C4-2B (cell line): ENCODE measurements at regions not wholly inside any gene's neighbourhood (a gene's known extent, or its start where the extent isn't known, plus 50 kb on each side); places are given as distances from the start of the nearest gene placed in this dataset.

Experiments
- ZFX ChIP-seq: fragments of 450-650 bp; IDR thresholded peaks from 2 replicates; pipeline ENCODE4 v1.6.1; 2017
- TF ChIP-seq, protein P1 (sequence below): fragments of 450-650 bp; conservative IDR thresholded peaks from 2 replicates; pipeline ENCODE4 v1.5.1; 2017; ENCODE audit warnings: mild to moderate bottlenecking

DNA sequence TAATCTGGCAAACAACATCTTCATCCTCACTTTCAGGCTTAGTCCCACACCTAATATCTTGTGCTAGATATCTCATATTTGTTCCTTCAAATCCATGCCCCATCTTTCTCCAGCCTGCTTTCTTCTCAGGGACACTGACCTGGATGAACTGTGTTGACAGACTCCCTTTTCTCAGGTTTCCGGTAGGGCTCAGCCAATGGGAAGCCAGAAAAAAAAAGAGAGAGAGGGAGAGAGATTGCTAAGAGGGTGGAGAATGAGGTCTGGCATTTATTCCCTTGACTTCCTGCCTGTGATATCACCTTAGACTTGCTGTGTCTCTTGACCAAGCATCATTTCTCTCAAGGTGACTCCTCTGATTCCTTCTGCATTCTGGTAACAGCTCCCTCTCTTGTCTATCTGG, 145.6 kb upstream of the ABI3BP start:
- TF ChIP-seq, protein P1, sequence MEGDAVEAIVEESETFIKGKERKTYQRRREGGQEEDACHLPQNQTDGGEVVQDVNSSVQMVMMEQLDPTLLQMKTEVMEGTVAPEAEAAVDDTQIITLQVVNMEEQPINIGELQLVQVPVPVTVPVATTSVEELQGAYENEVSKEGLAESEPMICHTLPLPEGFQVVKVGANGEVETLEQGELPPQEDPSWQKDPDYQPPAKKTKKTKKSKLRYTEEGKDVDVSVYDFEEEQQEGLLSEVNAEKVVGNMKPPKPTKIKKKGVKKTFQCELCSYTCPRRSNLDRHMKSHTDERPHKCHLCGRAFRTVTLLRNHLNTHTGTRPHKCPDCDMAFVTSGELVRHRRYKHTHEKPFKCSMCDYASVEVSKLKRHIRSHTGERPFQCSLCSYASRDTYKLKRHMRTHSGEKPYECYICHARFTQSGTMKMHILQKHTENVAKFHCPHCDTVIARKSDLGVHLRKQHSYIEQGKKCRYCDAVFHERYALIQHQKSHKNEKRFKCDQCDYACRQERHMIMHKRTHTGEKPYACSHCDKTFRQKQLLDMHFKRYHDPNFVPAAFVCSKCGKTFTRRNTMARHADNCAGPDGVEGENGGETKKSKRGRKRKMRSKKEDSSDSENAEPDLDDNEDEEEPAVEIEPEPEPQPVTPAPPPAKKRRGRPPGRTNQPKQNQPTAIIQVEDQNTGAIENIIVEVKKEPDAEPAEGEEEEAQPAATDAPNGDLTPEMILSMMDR = no peak
- no peak for TF ChIP-seq ZFX
